NCI-H146 treated with DMSO at 0.1 percent for 48 hours (cell line): ENCODE measurements at regions not wholly inside any gene's neighbourhood (a gene's known extent, or its start where the extent isn't known, plus 50 kb on each side); places are given as distances from the start of the nearest gene placed in this dataset.

ENCODE experiments used
- DNase-seq: peaks from one replicate; lab custom pipeline; 2025; ENCODE audit not compliant: unreplicated experiment; lab: John Stamatoyannopoulos, UW

GRCh38 chr7:142347091-142347490 lies 89.2 kb upstream of the PRSS58 start:
- no peak for DNase-seq

- no peak for DNase-seq
Observed at GRCh38 chr7:142345811-142346210, 88.0 kb upstream of the PRSS58 start.

DNA sequence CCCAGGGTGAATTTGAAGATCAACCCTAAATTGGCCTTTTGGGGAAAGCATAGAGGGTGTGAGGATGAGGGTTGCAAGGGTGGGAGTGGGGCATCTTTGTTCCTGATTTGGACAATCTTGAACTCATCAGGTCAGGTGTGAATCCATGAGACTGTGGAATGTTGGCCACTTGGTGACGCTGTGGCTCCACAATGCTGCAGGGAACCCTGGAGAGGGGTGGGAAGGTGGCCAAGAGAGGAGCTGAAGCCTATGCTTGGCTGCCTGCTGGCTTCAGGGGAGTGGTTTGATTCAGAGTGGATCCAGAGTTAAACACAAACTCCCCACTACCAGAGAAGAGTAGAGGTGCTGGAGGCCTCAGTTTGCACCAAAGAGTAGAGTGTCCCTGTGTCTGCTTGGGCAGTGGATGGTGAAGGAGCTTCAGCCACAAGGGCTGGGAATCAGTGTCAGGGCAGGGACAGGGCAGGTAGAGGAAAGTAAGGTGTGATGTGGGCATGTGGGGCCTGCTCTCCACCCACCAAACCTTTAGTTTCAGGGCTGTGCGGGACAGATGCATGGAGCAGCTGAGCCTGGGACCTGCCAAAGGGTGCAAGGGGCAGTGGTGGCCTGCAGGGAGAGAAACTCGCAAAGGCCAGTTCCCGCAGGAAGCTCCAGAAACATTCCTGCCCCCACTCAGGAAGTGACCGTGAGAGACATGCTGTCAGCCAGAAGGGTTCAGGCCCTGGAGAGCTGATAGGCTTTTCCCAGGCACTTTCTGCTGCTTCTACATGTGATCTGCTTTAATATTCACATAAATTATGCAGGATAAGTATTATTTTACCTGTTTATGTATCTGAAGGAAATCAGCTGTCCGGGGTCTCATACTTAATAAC lies 81.0 kb upstream of the PRSS58 start:
- DNase-seq, result no peak

DNA sequence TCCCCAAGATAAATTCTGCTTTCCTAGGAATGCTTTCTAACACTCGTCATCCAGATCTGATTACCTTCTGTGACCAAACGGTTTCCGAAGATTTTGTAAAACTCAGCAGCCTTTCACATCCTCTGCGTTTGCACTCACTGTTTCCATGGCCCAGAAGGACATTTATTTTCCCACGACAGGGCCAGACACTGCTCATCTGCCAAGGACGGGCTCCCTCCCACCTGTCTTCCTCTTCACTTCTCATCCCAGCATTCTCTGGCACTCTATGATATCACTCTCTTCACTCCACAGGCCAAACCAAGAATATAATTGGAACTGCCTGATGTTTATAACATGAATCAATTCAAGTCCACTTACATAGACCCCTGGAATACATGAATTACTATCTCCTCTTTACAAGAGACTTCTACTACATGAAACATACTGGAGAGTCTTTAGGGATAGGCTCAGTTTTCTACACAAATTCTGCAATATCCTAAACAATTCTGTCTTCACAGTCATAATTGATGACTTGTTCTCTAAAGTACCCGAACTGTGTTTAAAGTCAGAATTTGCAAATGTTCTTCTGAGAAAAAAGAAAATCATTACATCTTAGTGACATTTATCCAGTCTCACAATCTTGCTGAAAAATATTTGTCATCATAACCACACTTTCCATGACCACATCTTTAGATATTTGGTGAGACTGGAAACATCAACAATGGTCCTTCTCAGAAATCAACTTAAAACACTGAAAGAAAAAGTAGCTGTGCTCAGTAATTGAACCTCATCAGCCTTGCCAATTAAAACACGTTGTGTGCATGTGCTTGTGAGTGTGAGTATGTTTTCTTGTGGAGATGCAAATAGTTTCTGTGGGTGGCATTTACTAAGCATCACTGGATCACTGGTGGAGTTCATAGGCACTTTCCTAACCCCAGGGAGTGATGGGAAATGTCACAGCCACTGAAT lies 79.5 kb upstream of the PRSS58 start:
- no peak for DNase-seq

DNA sequence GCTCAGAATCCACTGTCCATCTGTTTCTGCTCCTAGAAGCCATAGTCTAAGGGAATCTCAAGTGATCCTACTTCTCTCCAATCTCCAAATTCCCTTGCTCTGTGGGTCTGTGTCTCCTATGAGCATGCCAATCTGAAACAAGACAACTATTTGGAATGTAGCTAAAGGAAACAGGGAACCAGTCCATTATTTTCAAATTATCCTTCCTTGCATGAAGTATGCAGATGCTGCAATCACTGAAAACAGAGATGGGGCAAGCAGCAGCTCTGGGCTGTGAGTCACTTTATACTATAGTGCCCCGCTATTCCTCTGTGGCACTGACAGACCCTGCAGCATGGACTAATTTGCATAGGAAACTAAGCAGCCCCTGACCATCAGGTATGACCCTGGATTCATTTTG lies 76.9 kb upstream of the PRSS58 start:
- no peak for DNase-seq

- no peak for DNase-seq
Observed at GRCh38 chr7:142334236-142334635, 76.4 kb upstream of the PRSS58 start.

- no peak for DNase-seq
Observed at GRCh38 chr7:142332421-142332820, 74.6 kb upstream of the PRSS58 start.

GRCh38 chr7:142331941-142332340 lies 74.1 kb upstream of the PRSS58 start:
- no peak for DNase-seq

DNA sequence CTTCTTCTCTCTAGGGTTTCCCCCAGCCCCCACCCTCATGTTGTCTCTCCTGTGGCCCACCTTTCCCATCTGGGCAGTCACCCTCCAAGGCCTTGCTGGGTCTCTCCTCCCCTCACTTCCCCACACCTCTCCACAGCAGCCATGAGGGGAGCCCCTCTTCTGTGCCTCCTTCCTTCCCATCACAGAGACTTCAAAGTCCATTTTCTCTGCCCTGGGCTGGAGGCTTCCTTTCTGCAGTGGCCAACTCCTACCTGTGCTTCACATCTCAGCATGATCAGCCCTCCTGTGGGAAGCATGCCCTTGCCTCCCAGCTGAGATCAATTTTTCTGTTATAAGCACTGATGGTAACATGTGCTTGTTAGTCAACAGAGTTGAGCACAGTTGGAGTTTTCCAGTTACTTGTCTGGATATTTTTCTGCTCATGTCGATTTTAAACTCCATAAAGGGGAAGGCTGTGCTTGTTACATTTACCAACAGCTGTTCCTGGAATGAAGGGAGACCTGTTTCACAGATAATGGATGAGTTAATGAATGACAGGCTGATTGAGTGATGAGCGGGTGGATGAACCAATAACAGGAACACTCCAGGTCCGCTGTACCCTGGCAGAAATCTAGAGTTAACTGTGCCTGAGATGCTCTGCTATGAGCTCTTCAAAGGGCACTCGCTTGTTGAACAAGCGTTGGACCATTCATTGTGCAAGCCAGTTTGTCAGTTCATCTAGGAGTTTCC lies 71.4 kb upstream of the PRSS58 start:
- DNase-seq, result no peak

GRCh38 chr7:142328551-142328950 lies 70.7 kb upstream of the PRSS58 start:
- DNase-seq, result no peak

DNA sequence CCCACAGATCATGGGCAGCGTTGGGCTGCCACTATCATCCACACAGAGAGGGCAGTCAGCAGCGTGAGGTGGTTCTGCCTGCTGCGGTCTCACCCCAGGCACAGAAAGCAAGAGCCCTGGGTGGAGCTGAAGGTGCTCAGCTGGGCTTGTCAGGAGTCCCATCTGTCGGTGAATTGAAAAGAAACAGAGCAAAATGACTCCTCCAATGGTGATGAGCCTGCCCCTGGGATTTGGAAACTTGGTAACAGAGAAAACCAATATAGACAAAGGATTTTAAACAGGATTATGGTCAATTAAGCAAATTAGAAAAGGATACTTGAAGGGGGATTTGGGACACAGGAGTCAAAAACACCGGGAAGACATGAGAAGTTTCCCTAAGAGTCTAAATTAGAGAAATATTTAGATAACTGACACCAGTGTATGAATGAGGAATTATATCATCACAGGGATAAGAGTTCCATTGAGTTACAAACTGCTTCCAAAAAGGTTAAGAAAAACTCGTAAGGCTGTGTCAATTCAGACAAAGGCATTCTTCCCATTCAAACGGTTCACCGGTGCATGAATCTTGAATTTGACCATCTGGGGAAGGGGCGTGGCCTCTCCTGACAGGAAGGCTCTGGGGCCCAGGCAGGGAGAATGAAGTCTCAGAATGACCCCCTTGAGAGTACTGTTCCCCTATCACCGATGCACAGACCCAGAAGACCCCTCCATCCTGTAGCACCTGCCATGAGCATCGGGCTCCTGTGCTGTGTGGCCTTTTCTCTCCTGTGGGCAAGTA lies 70.0 kb upstream of the PRSS58 start:
- DNase-seq, result no peak

DNA sequence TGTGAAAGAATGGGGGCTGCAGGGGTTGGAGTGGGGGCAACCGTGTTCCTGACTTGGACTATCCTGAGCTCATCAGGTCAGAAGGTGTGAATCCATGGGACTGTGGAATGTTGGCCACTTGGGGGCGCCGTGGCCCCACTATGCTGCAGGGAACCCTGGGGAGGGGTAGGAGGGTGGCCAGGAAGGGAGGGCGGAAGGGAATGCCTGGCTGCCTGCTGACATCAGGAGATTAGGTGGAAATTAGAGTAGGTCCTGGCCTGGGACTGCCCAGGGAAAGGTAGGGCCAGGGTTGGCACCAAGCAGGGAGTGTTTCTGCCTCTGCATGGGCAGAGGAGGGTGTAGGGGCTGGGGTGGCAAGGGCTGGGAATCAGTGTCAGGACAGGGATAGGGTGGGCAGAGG lies 65.8 kb upstream of the PRSS58 start:
- DNase-seq, result no peak

DNA sequence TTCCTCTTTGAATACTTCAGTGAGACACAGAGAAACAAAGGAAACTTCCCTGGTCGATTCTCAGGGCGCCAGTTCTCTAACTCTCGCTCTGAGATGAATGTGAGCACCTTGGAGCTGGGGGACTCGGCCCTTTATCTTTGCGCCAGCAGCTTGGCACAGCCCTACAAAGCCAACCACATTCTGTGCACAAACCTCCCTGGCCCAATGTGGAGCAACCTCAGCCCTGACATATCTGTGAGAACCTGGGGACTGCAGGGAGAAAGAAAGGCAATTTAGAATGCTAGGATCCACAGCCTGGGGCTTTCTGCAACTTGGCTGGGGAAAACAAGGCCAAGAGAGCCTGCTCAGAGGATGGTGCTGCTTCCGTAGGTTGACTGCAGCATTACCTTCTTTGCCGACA lies 63.5 kb upstream of the PRSS58 start:
- no peak for DNase-seq

DNA sequence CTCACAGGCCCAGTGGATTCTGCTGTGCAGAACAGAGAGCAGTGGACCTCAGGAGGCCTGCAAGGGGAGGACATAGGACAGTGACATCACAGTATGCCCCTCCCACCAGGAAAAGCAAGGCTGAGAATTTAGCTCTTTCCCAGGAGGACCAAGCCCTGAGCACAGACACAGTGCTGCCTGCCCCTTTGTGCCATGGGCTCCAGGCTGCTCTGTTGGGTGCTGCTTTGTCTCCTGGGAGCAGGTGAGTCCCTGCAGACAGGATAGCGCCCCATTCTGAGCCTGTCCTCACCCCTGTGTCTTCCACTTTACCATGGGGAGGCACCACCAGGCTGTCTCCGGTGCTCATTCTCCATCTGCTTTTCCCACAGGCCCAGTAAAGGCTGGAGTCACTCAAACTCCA lies 63.0 kb upstream of the PRSS58 start:
- DNase-seq, result no peak

GRCh38 chr7:142319970-142320369 lies 62.1 kb upstream of the PRSS58 start:
- DNase-seq, result no peak

DNA sequence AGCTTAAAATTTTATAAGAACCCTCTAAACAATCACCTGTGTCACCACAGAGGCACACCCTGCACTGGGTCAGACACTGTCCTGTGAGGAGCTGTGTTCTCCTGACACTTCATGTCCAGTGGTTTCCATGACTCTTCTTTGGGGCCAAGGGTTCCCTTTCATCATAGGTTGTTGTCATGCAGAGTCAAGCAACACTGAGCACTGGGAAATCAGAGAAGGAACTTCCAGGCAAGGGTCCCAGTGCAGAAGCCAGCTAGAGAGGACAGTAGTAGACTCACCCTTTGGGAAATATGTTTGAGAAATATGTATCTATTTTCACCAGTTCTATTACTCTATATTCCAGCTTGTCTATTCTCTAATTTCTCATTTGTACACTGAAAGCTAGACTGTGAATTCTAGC lies 56.4 kb upstream of the PRSS58 start:
- no peak for DNase-seq

DNA sequence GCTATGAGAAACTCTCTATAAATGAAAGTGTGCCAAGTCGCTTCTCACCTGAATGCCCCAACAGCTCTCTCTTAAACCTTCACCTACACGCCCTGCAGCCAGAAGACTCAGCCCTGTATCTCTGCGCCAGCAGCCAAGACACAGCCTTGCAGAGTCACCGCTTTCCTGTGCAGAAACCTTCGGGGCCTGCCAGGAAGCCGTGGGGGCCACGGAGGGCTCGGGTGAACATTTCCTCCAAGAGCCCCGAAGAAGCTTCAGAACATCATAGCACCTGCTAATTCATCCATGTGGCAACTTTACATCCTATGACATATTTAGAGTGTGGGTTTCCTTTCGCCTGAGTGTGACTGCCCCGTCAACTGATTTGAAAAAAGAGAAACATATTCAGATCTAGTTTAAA lies 55.7 kb upstream of the PRSS58 start:
- no peak for DNase-seq

- no peak for DNase-seq
Observed at GRCh38 chr7:142311876-142312275, 54.0 kb upstream of the PRSS58 start.

DNA sequence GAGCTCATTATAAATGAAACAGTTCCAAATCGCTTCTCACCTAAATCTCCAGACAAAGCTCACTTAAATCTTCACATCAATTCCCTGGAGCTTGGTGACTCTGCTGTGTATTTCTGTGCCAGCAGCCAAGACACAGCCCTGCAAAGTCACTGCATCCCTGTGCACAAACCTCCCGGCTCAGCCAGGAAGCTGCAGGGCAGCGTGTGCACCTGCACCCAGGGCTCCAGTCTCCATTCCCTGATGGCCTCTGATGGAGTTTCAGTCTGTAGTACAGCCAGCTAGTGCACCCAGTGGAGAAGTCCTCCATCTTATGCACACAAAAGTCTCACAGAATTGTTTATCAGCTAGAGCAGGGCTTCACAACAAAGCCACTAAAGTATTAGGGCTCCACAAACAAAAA lies 51.1 kb upstream of the PRSS58 start:
- no peak for DNase-seq

- DNase-seq, result no peak
Observed at GRCh38 chr7:142308326-142308725, 50.5 kb upstream of the PRSS58 start.
